Activated CD4-positive, alpha-beta T cell treated with anti-CD3 and anti-CD28 coated beads, Interleukin-2, amount 50 U/mL, for 48 hours (primary cell): ENCODE measurements at regions not wholly inside any gene's neighbourhood (a gene's known extent, or its start where the extent isn't known, plus 50 kb on each side); places are given as distances from the start of the nearest gene placed in this dataset.

Experiments
- DNase-seq, 2 experiments: peaks; one replicate each; pipeline ENCODE4 v3.0.0-alpha.2; 2020

DNA sequence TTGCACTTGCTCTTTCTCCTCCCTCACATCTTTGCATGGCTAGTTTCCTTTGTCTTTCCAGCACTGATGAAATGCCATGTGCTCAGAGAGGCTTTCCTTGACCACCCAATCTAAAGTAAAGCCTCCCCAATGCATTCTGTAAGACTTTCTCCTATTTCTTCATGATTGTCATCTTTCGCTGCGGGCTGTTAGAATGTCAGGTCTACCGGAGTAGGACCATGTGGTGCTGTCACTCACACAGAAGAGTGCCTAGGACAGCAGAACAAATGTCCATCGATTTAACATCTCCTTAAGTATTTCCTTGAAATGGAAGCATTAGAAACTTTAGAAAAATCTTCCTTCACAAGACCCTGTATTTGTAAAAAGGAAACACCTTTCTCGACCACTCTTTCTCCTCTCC lies 99.9 kb upstream of the TMC3 start:
- no peak for DNase-seq

DNA sequence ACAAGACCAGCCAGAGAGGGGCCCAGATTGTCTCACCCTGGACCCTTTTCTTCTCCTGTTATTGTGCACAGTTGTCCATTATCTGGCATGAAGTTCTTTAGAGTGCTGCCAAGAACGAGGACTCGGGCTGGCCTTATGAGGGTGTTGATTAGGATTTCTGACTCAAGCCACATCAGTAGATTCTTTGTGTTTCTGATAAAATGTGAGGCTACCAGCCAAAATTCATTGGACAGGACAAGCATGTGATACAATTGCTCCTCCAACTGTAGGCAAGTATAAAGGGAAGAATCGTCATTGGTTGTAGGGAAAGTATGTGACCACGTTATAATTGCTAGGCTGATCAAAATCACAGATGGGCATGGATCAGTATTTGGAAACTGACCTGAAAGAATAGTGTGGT lies 99.2 kb upstream of the TMC3 start:
- no peak for DNase-seq

- no peak for DNase-seq
Observed at GRCh38 chr15:81471151-81471550, 97.1 kb upstream of the TMC3 start.

GRCh38 chr15:81469154-81469553 lies 95.1 kb upstream of the TMC3 start:
- DNase-seq: no peak

GRCh38 chr15:81466741-81467140 lies 92.7 kb upstream of the TMC3 start:
- no peak for DNase-seq

DNA sequence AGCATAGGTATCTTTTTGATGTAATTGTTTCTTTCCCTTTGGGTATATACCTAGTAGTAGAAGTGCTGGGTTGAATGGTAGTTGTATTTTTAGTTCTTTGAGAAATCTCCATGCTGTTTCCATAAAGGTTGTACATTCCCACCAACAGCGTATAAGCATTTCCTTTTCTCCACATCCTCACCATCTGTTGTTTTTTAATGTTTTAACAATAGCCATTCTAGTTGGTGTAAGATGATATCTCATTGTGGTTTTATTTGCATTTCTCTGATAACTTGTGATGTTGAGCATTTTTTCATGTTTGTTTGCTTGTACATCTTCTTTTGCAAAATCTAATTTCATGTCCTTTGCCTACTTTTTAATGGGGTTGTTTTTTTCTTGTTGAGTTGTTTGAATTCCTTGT lies 80.0 kb upstream of the TMC3 start:
- no peak for DNase-seq

DNA sequence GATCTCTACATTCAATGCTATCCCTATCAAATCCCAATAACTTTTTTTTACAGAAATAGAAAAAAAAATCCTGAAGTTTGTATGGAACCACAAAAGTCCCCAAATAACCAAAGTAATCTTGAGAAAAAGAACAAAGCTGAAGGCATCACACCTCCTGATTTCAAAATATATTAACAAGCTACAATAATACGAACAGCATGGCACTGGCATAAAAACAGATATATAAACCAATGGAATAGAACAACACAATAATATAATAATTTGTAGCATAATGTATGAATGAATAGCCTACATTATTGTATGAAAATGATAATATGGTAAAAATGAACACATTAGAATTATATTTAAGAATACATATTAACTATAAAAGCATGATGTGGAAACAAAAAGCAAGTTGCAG lies 76.7 kb upstream of the TMC3 start:
- no peak for DNase-seq

- DNase-seq: no peak
Observed at GRCh38 chr15:81449836-81450474, 75.9 kb upstream of the TMC3 start.

GRCh38 chr15:81443040-81443820 lies 69.2 kb upstream of the TMC3 start:
- no peak for DNase-seq

DNA sequence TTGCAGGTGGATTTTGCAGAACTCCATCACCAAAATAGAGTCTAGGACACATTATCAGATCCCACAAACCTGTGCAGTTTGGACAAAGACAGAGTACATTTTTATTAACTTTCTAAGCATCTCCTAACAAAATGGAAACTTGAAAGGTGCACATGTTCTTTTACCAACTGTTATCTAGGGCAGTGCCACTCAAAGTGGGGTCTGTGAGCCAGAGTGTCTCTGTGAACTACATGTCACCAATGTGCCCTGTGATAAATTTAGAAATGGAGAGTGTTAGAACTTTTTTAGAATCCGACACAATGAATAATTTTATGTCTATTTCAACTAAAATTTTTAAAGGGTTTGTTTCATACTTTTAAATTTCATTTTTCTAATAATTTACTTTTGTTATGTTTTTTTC lies 68.4 kb upstream of the TMC3 start:
- no peak for DNase-seq

DNA sequence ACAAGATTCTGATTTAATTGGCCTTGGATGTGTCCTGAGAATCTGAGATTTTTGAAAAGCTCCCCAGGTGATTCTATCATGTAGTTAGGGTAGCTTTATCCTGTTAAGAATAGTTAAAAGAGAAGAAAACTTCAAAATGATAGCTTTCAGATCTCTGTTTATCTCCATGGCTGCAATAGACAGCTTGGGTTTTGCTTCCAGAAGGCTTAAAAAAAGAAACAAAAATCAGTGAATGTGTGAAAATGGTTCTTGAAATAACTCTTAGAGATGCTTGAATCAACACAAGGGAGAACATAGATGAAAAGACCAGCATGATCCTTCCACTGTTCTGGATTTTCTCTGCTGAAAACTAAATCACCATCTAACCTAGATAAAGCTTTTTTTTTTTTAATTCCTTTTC lies 60.8 kb upstream of the TMC3 start:
- no peak for DNase-seq

- DNase-seq: no peak
Observed at GRCh38 chr15:81433462-81433861, 59.4 kb upstream of the TMC3 start.

- DNase-seq: no peak
Observed at GRCh38 chr15:81432179-81432578, 58.2 kb upstream of the TMC3 start.

DNA sequence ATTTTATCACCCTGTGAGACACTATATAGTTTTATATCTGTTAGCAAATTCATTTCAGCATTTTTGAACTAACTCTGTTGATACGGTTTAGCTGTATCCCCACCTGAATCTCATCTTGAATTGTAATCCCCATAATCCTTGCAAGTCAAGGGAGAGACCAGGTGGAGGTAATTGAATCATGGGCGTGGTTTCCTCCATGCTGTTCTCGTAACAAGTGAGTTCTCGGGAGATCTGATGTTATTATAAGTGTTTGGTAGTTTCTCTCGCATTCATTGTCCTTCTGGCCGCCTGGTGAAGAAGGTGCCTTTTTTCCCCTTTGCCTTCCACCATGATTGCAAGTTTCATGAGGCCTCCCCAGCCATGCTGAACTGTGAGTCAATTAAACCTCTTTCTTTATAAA lies 53.2 kb upstream of the TMC3 start:
- no peak for DNase-seq

GRCh38 chr15:81425905-81426304 lies 51.9 kb upstream of the TMC3 start:
- DNase-seq: no peak
